ENCODE measurements at regions not wholly inside any gene's neighbourhood (a gene's known extent, or its start where the extent isn't known, plus 50 kb on each side); places are given as distances from the start of the nearest gene placed in this dataset.

- TF ChIP-seq POLR2A (IDR thresholded peaks at IDR 0.05; ENCODE audit: low read length): no peak
- no peak for TF ChIP-seq GATA1 (IDR thresholded peaks at IDR 0.05; ENCODE audit: low read depth, low read length)
Measured at GRCh38 chr4:179353786-179354185, 1911.5 kb upstream of the AGA start.

All from erythroblast (primary cell).